ENCODE measurements at regions not wholly inside any gene's neighbourhood (a gene's known extent, or its start where the extent isn't known, plus 50 kb on each side); places are given as distances from the start of the nearest gene placed in this dataset.

DNA sequence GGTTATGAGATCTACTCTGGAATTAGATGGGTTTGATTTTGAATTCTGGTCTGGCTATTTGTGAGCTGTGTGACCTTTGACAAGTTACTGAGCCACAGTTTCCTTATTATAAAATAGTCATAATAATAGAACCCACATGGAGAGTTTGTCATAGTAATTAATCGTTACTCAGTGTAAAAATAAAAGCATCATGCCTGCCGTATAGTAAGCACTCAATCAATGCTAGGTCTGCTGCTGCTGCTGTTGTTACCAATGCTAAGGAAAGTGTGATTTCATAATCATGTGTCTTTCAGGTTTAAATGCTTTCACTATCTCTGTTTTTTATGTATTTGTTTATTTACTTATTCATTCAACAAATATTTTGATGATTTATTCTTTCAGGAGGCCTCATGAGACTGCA is 539.9 kb upstream of the SEL1L start:
- Mint-ChIP-seq H3K36me3 (ENCODE audit: low read depth) (no peaks in the 10 kb centered on the region), H3K27me3 (ENCODE audit: low read depth) (peaks cover 3% of the 10 kb centered on the region), H3K4me3 (no peak overlapping the region), H3K9me3 (no peaks in the 10 kb centered on the region), H3K4me1 (no peaks in the 10 kb centered on the region), H3K27ac (no peak overlapping the region)
- TF ChIP-seq, protein P1, sequence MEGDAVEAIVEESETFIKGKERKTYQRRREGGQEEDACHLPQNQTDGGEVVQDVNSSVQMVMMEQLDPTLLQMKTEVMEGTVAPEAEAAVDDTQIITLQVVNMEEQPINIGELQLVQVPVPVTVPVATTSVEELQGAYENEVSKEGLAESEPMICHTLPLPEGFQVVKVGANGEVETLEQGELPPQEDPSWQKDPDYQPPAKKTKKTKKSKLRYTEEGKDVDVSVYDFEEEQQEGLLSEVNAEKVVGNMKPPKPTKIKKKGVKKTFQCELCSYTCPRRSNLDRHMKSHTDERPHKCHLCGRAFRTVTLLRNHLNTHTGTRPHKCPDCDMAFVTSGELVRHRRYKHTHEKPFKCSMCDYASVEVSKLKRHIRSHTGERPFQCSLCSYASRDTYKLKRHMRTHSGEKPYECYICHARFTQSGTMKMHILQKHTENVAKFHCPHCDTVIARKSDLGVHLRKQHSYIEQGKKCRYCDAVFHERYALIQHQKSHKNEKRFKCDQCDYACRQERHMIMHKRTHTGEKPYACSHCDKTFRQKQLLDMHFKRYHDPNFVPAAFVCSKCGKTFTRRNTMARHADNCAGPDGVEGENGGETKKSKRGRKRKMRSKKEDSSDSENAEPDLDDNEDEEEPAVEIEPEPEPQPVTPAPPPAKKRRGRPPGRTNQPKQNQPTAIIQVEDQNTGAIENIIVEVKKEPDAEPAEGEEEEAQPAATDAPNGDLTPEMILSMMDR (IDR thresholded peaks at IDR 0.05; ENCODE audit: unreplicated experiment in 3 of 3) = no peak

GRCh38 chr14:82075566-82075965 is 541.9 kb upstream of the SEL1L start:
- Mint-ChIP-seq H3K4me3 (no peak overlapping the region), H3K9me3 (no peaks in the 10 kb centered on the region), H3K27me3 (ENCODE audit: low read depth) (no peaks in the 10 kb centered on the region), H3K36me3 (ENCODE audit: low read depth) (no peaks in the 10 kb centered on the region), H3K27ac (no peak overlapping the region), H3K4me1 (no peaks in the 10 kb centered on the region)
- TF ChIP-seq, protein P1 (IDR thresholded peaks at IDR 0.05; ENCODE audit: unreplicated experiment in 3 of 3) = no peak

- no peak overlapping the region for H3K4me3 Mint-ChIP-seq
- H3K36me3 Mint-ChIP-seq (ENCODE audit: low read depth) = no peaks in the 10 kb centered on the region
- H3K4me1 Mint-ChIP-seq = no peaks in the 10 kb centered on the region
- H3K27ac Mint-ChIP-seq = no peak overlapping the region
- TF ChIP-seq, protein P1 (IDR thresholded peaks at IDR 0.05; ENCODE audit: unreplicated experiment in 3 of 3) = no peak
- no peaks in the 10 kb centered on the region for H3K9me3 Mint-ChIP-seq
- H3K27me3 Mint-ChIP-seq (ENCODE audit: low read depth) = no peaks in the 10 kb centered on the region
Observed at GRCh38 chr14:82079553-82079952, 545.9 kb upstream of the SEL1L start.

DNA sequence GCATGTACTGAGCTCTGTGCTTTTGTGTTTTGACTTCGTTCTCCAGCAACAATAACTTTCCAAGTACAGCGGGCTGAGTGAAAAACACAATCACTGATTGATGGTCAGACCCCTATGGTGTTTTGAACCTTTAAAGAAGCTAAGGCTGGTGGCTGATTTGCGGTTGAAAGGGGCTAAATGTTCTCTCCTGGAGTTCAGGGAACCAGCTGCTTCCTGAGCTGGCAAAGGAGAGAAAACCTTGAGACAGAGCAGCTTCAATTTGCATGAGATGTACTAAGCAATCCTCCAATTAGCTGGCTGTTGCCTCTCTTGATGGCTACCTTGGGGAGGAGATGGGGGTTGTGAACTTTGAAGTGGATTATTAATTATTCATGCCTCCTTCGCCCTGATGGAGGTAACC is 546.7 kb upstream of the SEL1L start:
- no peaks in the 10 kb centered on the region for H3K4me1 Mint-ChIP-seq
- no peak overlapping the region for H3K27ac Mint-ChIP-seq
- H3K36me3 Mint-ChIP-seq (ENCODE audit: low read depth) = no peaks in the 10 kb centered on the region
- no peak overlapping the region for H3K4me3 Mint-ChIP-seq
- H3K9me3 Mint-ChIP-seq = no peaks in the 10 kb centered on the region
- TF ChIP-seq, protein P1 (IDR thresholded peaks at IDR 0.05; ENCODE audit: unreplicated experiment in 3 of 3) = no peak
- no peaks in the 10 kb centered on the region for H3K27me3 Mint-ChIP-seq (ENCODE audit: low read depth)

DNA sequence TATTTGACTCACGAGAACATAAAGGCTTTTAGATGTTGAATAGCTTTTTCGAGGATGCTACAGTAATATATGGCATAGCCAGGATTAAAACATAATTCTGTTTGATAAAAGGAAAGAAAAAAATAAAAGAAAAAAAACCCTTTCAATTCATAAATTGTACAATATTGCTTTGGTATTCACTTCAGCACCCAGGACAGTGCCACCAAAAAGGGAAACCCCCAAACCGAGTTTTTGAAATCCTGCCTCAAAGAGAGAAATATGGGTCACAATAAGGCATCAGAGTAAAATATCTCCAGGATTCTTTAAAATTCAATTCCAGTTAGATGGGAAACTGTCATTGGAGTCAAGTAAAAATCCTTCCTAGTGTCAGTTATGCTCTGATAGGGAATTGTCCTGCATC is 551.2 kb upstream of the SEL1L start:
- Mint-ChIP-seq H3K27ac (no peak overlapping the region), H3K4me3 (no peak overlapping the region), H3K36me3 (ENCODE audit: low read depth) (no peaks in the 10 kb centered on the region), H3K9me3 (no peaks in the 10 kb centered on the region), H3K4me1 (no peaks in the 10 kb centered on the region), H3K27me3 (ENCODE audit: low read depth) (no peaks in the 10 kb centered on the region)
- TF ChIP-seq, protein P1 (IDR thresholded peaks at IDR 0.05; ENCODE audit: unreplicated experiment in 3 of 3) = no peak

DNA sequence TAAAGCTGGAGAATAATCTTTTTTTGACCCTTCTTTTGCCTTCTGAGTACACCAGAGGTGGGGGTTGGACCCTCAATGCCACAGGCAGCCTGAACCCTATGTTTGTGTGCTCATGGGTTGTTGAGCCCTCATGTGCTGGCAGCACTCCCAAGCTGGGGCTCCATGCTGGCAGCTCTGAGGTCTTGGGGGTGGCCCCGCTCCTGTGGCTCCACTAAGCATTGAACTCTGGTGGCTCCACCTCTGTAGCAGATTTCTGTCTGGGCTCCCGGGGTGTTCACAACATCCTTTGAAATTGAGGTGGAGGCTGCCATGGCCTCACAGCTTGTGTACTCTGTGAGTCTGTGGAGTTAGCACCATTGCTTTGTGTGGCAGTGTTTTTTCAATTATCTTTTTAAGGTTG is 557.4 kb upstream of the SEL1L start:
- no peak overlapping the region for H3K4me3 Mint-ChIP-seq
- H3K4me1 Mint-ChIP-seq = no peaks in the 10 kb centered on the region
- peaks cover 10% of the 10 kb centered on the region for H3K27me3 Mint-ChIP-seq (ENCODE audit: low read depth)
- TF ChIP-seq, protein P1 (IDR thresholded peaks at IDR 0.05; ENCODE audit: unreplicated experiment in 3 of 3) = no peak
- H3K27ac Mint-ChIP-seq = no peak overlapping the region
- H3K9me3 Mint-ChIP-seq = no peaks in the 10 kb centered on the region
- no peaks in the 10 kb centered on the region for H3K36me3 Mint-ChIP-seq (ENCODE audit: low read depth)
